HG03521 (cell line): ENCODE measurements at regions not wholly inside any gene's neighbourhood (a gene's known extent, or its start where the extent isn't known, plus 50 kb on each side); places are given as distances from the start of the nearest gene placed in this dataset.

Source experiments
- ATAC-seq: cut with Tn5 transposase; IDR thresholded peaks from one replicate; pipeline ENCODE4 v1.9.1; 2021; ENCODE audit warnings: mild to moderate bottlenecking, moderate library complexity; ENCODE audit not compliant: unreplicated experiment

GRCh38 chr6:95240514-95240913 lies 336.8 kb upstream of the MANEA start:
- ATAC-seq: no peak

GRCh38 chr6:95242560-95242959 lies 334.8 kb upstream of the MANEA start:
- ATAC-seq: no peak

GRCh38 chr6:95243053-95243452 lies 334.3 kb upstream of the MANEA start:
- no peak for ATAC-seq

- no peak for ATAC-seq
These were observed 332.6 kb upstream of the MANEA start for GRCh38 chr6:95244751-95245150.

- ATAC-seq: no peak
These were observed 328.8 kb upstream of the MANEA start for GRCh38 chr6:95248499-95248898.

GRCh38 chr6:95249175-95249574 lies 328.2 kb upstream of the MANEA start:
- no peak for ATAC-seq

GRCh38 chr6:95249661-95250060 lies 327.7 kb upstream of the MANEA start:
- no peak for ATAC-seq

- no peak for ATAC-seq
These were observed 313.5 kb upstream of the MANEA start for GRCh38 chr6:95263840-95264239.

- no peak for ATAC-seq
These were observed 310.6 kb upstream of the MANEA start for GRCh38 chr6:95266537-95267258.

GRCh38 chr6:95274686-95275235 lies 302.6 kb upstream of the MANEA start:
- ATAC-seq: no peak

GRCh38 chr6:95279616-95280015 lies 297.7 kb upstream of the MANEA start:
- ATAC-seq: no peak

GRCh38 chr6:95280686-95281273 lies 296.6 kb upstream of the MANEA start:
- ATAC-seq: no peak

GRCh38 chr6:95285881-95286280 lies 291.5 kb upstream of the MANEA start:
- ATAC-seq: no peak

GRCh38 chr6:95286874-95287273 lies 290.5 kb upstream of the MANEA start:
- ATAC-seq: no peak

- ATAC-seq: no peak
These were observed 289.1 kb upstream of the MANEA start for GRCh38 chr6:95288251-95288650.

GRCh38 chr6:95292011-95292410 lies 285.3 kb upstream of the MANEA start:
- no peak for ATAC-seq

GRCh38 chr6:95293257-95293656 lies 284.1 kb upstream of the MANEA start:
- no peak for ATAC-seq

GRCh38 chr6:95294043-95294442 lies 283.3 kb upstream of the MANEA start:
- ATAC-seq: no peak

GRCh38 chr6:95309545-95309944 lies 267.8 kb upstream of the MANEA start:
- ATAC-seq: no peak

- no peak for ATAC-seq
These were observed 259.2 kb upstream of the MANEA start for GRCh38 chr6:95318137-95318536.

- no peak for ATAC-seq
These were observed 256.2 kb upstream of the MANEA start for GRCh38 chr6:95321126-95321525.

- ATAC-seq: no peak
These were observed 251.4 kb upstream of the MANEA start for GRCh38 chr6:95325916-95326315.

GRCh38 chr6:95328231-95328630 lies 249.1 kb upstream of the MANEA start:
- no peak for ATAC-seq
